HCT116 (cell line): ENCODE measurements at regions not wholly inside any gene's neighbourhood (a gene's known extent, or its start where the extent isn't known, plus 50 kb on each side); places are given as distances from the start of the nearest gene placed in this dataset.

Source experiments
- ATF3 ChIP-seq: IDR thresholded peaks from 2 replicates; pipeline ENCODE4 v1.6.1; 2012
- CTCF ChIP-seq, 3 experiments: fragments of 200-600 bp in 1 of 3; sonication (generic) in 1 of 3; IDR thresholded peaks in 2 of 3; conservative IDR thresholded peaks in 1 of 3; 2 replicates each; pipeline ENCODE4 v1.5.1; 2012 to 2017; ENCODE audit warnings: low read depth in 2 of 3, low read length in 2 of 3, antibody characterized with exemption in 1 of 3, borderline replicate concordance in 1 of 3, control low read depth in 1 of 3, mild to moderate bottlenecking in 1 of 3, mixed read lengths in 1 of 3, mixed run types in 1 of 3, moderate library complexity in 1 of 3; ENCODE audit not compliant: insufficient read depth in 1 of 3
- EZH2 ChIP-seq: fragments of 200-600 bp; sonication (generic); IDR thresholded peaks from 2 replicates; pipeline ENCODE4 v1.6.1; 2017; ENCODE audit warnings: antibody characterized with exemption, mixed run types
- MAX ChIP-seq: IDR thresholded peaks from 2 replicates; pipeline ENCODE4 v1.6.1; 2012
- POLR2AphosphoS5 ChIP-seq: IDR thresholded peaks from 2 replicates; pipeline ENCODE4 v1.6.1; 2011; ENCODE audit warnings: mild to moderate bottlenecking, low read depth, low read length, moderate library complexity
- REST ChIP-seq: IDR thresholded peaks from 2 replicates; pipeline ENCODE4 v1.6.1; 2012; ENCODE audit warnings: low read depth
- YY1 ChIP-seq: IDR thresholded peaks from 2 replicates; pipeline ENCODE4 v1.6.1; 2011; ENCODE audit warnings: low read length, low read depth, moderate library complexity, mild to moderate bottlenecking; ENCODE audit not compliant: insufficient replicate concordance; ENCODE audit errors: extremely low read depth
- ZNF274 ChIP-seq: fragments of 200-500 bp; sonication (Bioruptor generic); IDR thresholded peaks from 2 replicates; pipeline ENCODE4 v1.6.1; 2014; ENCODE audit warnings: mild to moderate bottlenecking, low read depth, low read length, inconsistent platforms

GRCh38 chr2:34519659-34520058 lies 920.6 kb upstream of the FAM98A start:
- TF ChIP-seq EZH2 (no peak), CTCF (IDR thresholded peaks at IDR 0.05 in 2 of 3, conservative IDR thresholded peaks at IDR 0.05 in 1 of 3; ENCODE audit: borderline replicate concordance in 1 of 3, insufficient read depth in 1 of 3, low read depth in 2 of 3, low read length in 2 of 3) (no peak), ZNF274 (no peak), REST (no peak), ATF3 (no peak), MAX (no peak), POLR2AphosphoS5 (no peak), YY1 (no peak)
